HepG2 (cell line): ENCODE measurements at regions not wholly inside any gene's neighbourhood (a gene's known extent, or its start where the extent isn't known, plus 50 kb on each side); places are given as distances from the start of the nearest gene placed in this dataset.

Source experiments
- ATAC-seq: fragments of 200-7000 bp; cut with Tn5 transposase; 3 replicates; pipeline ENCODE4 v1.9.1; 2020; ENCODE audit warnings: mild to moderate bottlenecking, moderate library complexity
- BruUV-seq: library from RNA; stranded (reverse); fragments of 400-500 nt; replicated peaks from 2 replicates; lab custom pipeline; 2021; lab: Mats Ljungman, UMichigan
- CTCF ChIA-PET: fragments of 300-600 bp; formaldehyde crosslinking; extraction: SDS; loops from one replicate; lab custom pipeline; 2021; ENCODE audit warnings: low total read pairs, inconsistent platforms, low intra/inter-chr PET ratio; lab: Yijun Ruan, JAX
- POLR2A ChIA-PET: fragments of 350-600 bp; sonication (Branson Sonifier 250); formaldehyde crosslinking; loops from one replicate; lab custom pipeline; 2020; ENCODE audit warnings: antibody characterized with exemption, inconsistent platforms; lab: Yijun Ruan, JAX
- DNase-seq: peaks from one replicate; pipeline ENCODE4 v3.0.0-alpha.2; 2015; ENCODE audit warnings: low spot score
- FAIRE-seq: peaks from 3 replicates; lab custom pipeline; 2011; peaks lifted over from hg19 to GRCh38; lab: Jason Lieb, UNC
- H2AFZ ChIP-seq: one replicate; pipeline ENCODE4 v1.6.1; 2011; ENCODE audit warnings: low read length, inconsistent platforms
- H3K27ac ChIP-seq: fragments of 300-600 bp; 3 replicates; pipeline ENCODE4 v1.8.0; 2011; ENCODE audit warnings: mixed run types, mild to moderate bottlenecking, mixed read lengths, low read length, inconsistent platforms; ENCODE audit not compliant: insufficient read depth; ENCODE audit errors: extremely low read length
- H3K27me3 ChIP-seq, 2 experiments: fragments of 200-600 bp in 1 of 2; 2 replicates in 1 of 2; 3 replicates in 1 of 2; pipeline versions ENCODE4 v1.6.0 to v1.8.0; 2011; ENCODE audit warnings: low read length in 2 of 2, mild to moderate bottlenecking in 2 of 2, moderate library complexity in 2 of 2, inconsistent platforms in 1 of 2; ENCODE audit not compliant: insufficient read depth in 2 of 2, control insufficient read depth in 1 of 2
- H3K36me3 ChIP-seq, 2 experiments: fragments of 200-600 bp in 1 of 2; replicated peaks in 1 of 2; 2 replicates in 1 of 2; 3 replicates in 1 of 2; pipeline versions ENCODE4 v1.5.1 to v1.8.0; 2011; ENCODE audit warnings: low read length in 2 of 2, inconsistent platforms in 1 of 2; ENCODE audit not compliant: insufficient read depth in 2 of 2, control insufficient read depth in 1 of 2
- H3K4me1 ChIP-seq: 2 replicates; pipeline ENCODE4 v1.5.1; 2012; ENCODE audit warnings: low read length, inconsistent platforms; ENCODE audit not compliant: insufficient read depth
- H3K4me2 ChIP-seq: 2 replicates; pipeline ENCODE4 v1.6.0; 2011; ENCODE audit warnings: low read depth, low read length, inconsistent platforms
- H3K4me3 ChIP-seq, 3 experiments: fragments of 200-600 bp in 1 of 3; sonication (generic), shearing (Covaris generic) in 1 of 3; replicated peaks in 1 of 3; 2 replicates each; pipeline ENCODE4 v1.5.1; 2011 to 2016; ENCODE audit warnings: low read length in 3 of 3, inconsistent platforms in 2 of 3, low read depth in 2 of 3, mild to moderate bottlenecking in 2 of 3, control low read depth in 1 of 3, mixed read lengths in 1 of 3; ENCODE audit not compliant: insufficient read depth in 1 of 3
- H3K79me2 ChIP-seq: one replicate; pipeline ENCODE4 v1.6.1; 2011; ENCODE audit warnings: low read length, inconsistent platforms; ENCODE audit not compliant: insufficient read depth
- H3K9ac ChIP-seq: 2 replicates; pipeline ENCODE4 v1.6.0; 2011; ENCODE audit warnings: mild to moderate bottlenecking, low read depth, low read length, inconsistent platforms; ENCODE audit not compliant: insufficient read depth
- H3K9me3 ChIP-seq: 2 replicates; pipeline ENCODE4 v1.5.1; 2012; ENCODE audit warnings: mild to moderate bottlenecking, low read length
- H4K20me1 ChIP-seq: 2 replicates; pipeline ENCODE4 v1.6.0; 2011; ENCODE audit warnings: inconsistent platforms, mild to moderate bottlenecking, low read length, moderate library complexity; ENCODE audit not compliant: insufficient read depth
- GTF3A ChIP-seq: sonication (generic); formaldehyde crosslinking; conservative IDR thresholded peaks from 2 replicates; pipeline ENCODE4 v1.4.0; 2020; ENCODE audit warnings: mild to moderate bottlenecking, missing genetic modification reagents
- RBFOX2 ChIP-seq: fragments of 200-400 bp; formaldehyde crosslinking; IDR thresholded peaks from 2 replicates; pipeline ENCODE4 v1.6.1; 2017; ENCODE audit warnings: low read depth, mild to moderate bottlenecking, low read length
- STAT5B ChIP-seq: sonication (generic); formaldehyde crosslinking; IDR thresholded peaks from 2 replicates; pipeline ENCODE4 v1.4.0; 2020; ENCODE audit warnings: missing genetic modification reagents
- TBX3 ChIP-seq: fragments of 450-650 bp; IDR thresholded peaks from 2 replicates; pipeline ENCODE4 v1.6.1; 2017; ENCODE audit warnings: antibody characterized with exemption, mild to moderate bottlenecking, inconsistent platforms, borderline replicate concordance
- TOE1 ChIP-seq: sonication (generic); formaldehyde crosslinking; IDR thresholded peaks from 2 replicates; pipeline ENCODE4 v1.4.0; 2020; ENCODE audit warnings: mild to moderate bottlenecking, missing genetic modification reagents
- ZBTB8A ChIP-seq: sonication (generic); formaldehyde crosslinking; IDR thresholded peaks from 2 replicates; pipeline ENCODE4 v1.4.0; 2020; ENCODE audit warnings: mild to moderate bottlenecking, low read depth, missing genetic modification reagents, borderline replicate concordance
- ZFP1 ChIP-seq: IDR thresholded peaks from 2 replicates; pipeline ENCODE4 v1.6.1; 2016
- ZNF10 ChIP-seq: sonication (generic); formaldehyde crosslinking; IDR thresholded peaks from 2 replicates; pipeline ENCODE4 v1.4.0; 2020; ENCODE audit warnings: mild to moderate bottlenecking, low read depth, missing genetic modification reagents, borderline replicate concordance
- ZNF264 ChIP-seq: sonication (generic); formaldehyde crosslinking; IDR thresholded peaks from 2 replicates; pipeline ENCODE4 v1.4.0; 2020; ENCODE audit warnings: missing genetic modification reagents
- ZNF282 ChIP-seq: fragments of 450-650 bp; IDR thresholded peaks from 2 replicates; pipeline ENCODE4 v1.6.1; 2018; ENCODE audit not compliant: partially characterized antibody
- ZNF775 ChIP-seq: sonication (generic); formaldehyde crosslinking; IDR thresholded peaks from 2 replicates; pipeline ENCODE4 v1.4.0; 2020; ENCODE audit warnings: missing genetic modification reagents, mild to moderate bottlenecking, moderate library complexity, borderline replicate concordance
- ZNF788 ChIP-seq: sonication (generic); formaldehyde crosslinking; IDR thresholded peaks from 2 replicates; pipeline ENCODE4 v1.5.0; 2020; ENCODE audit warnings: mild to moderate bottlenecking, missing genetic modification reagents, borderline replicate concordance
- ZSCAN20 ChIP-seq: sonication (generic); formaldehyde crosslinking; IDR thresholded peaks from 2 replicates; pipeline ENCODE4 v1.4.0; 2020; ENCODE audit warnings: missing genetic modification reagents, mild to moderate bottlenecking, borderline replicate concordance
- WGBS: methylation state at CpG from one replicate; pipeline ENCODE4 v1.1.6; 2017; ENCODE audit warnings: low lambda C conversion rate; 5-methylcytosine and 5-hydroxymethylcytosine counted together
- in situ Hi-C: cut with HindIII; loops from 2 replicates; pipeline ENCODE4 v1.10.0; 2017; ENCODE audit warnings: low pct_unique_long_range_greater_than_20kb; ENCODE audit not compliant: extremely low pct_ligation_motif_present
- intact Hi-C: fragments of 100-400 bp; cut with micrococcal nuclease; formaldehyde crosslinking; loops from one replicate; pipeline ENCODE4 v1.10.0; 2022; ENCODE audit not compliant: unreplicated experiment
- TF ChIP-seq, protein P1 (sequence below): sonication (generic); formaldehyde crosslinking; IDR thresholded peaks from 2 replicates; pipeline ENCODE4 v1.8.0; 2022; ENCODE audit warnings: missing genetic modification reagents, mild to moderate bottlenecking, inconsistent platforms, borderline replicate concordance
- TF ChIP-seq, protein P2 (sequence below): sonication (generic); formaldehyde crosslinking; IDR thresholded peaks from 2 replicates; pipeline ENCODE4 v1.8.0; 2022; ENCODE audit warnings: mild to moderate bottlenecking, missing genetic modification reagents, moderate library complexity
- TF ChIP-seq, protein P3 (sequence below): sonication (generic); formaldehyde crosslinking; IDR thresholded peaks from 2 replicates; pipeline ENCODE4 v1.9.0; 2021; ENCODE audit warnings: missing genetic modification reagents, borderline replicate concordance
- TF ChIP-seq, protein P4 (sequence below): sonication (generic); formaldehyde crosslinking; IDR thresholded peaks from 2 replicates; pipeline ENCODE4 v1.4.0; 2020; ENCODE audit warnings: missing genetic modification reagents

DNA sequence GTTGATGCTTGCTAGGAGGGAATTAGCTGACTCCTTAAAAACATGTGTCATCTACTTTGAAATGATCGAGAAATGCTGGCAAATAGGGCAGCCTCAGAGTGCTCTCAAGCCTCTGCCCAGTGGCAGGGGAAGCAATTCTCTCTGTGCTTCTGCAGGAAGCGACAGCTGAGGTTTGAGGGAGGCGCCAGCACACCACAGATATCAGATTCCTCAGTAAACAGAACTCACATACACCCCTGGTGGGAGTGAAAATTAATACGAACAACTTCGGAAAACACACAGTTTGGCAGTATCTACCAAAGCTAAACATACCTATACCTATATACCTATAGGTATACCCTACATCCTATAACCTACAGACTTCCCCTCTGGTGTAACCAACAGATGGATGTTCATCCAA lies 61.3 kb downstream of the NSMCE3 start:
- H3K9ac ChIP-seq: no peak overlapping the region
- H3K9me3 ChIP-seq: no peaks in the 10 kb centered on the region
- no peak overlapping the region for H2AFZ ChIP-seq
- H3K79me2 ChIP-seq: no peaks in the 10 kb centered on the region
- intact Hi-C loops (no loop called here), in situ Hi-C loops (no loop called here)
- DNase-seq: no peak
- TF ChIP-seq TBX3 (no peak), GTF3A (no peak), ZNF788 (CRISPR knock-in tag) (no peak), ZNF264 (no peak), STAT5B (CRISPR knock-in tag) (no peak), ZNF10 (CRISPR knock-in tag) (no peak), RBFOX2 (no peak), ZSCAN20 (CRISPR knock-in tag) (no peak), ZNF775 (CRISPR knock-in tag) (no peak), ZBTB8A (CRISPR knock-in tag) (no peak), ZFP1 (CRISPR knock-in tag) (no peak), ZNF282 (no peak), TOE1 (CRISPR knock-in tag) (no peak)
- TF ChIP-seq, protein P1, sequence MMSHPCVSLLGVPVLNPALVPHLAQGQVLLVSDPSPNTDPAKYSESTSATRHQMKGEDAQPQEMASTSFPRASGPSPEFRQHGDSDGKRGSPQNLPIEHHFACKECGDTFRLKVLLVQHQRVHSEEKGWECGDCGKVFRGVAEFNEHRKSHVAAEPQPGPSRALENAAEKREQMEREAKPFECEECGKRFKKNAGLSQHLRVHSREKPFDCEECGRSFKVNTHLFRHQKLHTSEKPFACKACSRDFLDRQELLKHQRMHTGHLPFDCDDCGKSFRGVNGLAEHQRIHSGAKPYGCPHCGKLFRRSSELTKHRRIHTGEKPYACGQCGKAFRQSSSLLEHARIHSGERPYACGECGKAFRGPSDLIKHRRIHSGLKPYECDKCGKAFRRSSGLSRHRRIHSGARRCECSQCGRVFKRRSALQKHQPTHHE (CRISPR knock-in tag): no peak
- TF ChIP-seq, protein P2, sequence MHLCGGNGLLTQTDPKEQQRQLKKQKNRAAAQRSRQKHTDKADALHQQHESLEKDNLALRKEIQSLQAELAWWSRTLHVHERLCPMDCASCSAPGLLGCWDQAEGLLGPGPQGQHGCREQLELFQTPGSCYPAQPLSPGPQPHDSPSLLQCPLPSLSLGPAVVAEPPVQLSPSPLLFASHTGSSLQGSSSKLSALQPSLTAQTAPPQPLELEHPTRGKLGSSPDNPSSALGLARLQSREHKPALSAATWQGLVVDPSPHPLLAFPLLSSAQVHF: no peak
- TF ChIP-seq, protein P3, sequence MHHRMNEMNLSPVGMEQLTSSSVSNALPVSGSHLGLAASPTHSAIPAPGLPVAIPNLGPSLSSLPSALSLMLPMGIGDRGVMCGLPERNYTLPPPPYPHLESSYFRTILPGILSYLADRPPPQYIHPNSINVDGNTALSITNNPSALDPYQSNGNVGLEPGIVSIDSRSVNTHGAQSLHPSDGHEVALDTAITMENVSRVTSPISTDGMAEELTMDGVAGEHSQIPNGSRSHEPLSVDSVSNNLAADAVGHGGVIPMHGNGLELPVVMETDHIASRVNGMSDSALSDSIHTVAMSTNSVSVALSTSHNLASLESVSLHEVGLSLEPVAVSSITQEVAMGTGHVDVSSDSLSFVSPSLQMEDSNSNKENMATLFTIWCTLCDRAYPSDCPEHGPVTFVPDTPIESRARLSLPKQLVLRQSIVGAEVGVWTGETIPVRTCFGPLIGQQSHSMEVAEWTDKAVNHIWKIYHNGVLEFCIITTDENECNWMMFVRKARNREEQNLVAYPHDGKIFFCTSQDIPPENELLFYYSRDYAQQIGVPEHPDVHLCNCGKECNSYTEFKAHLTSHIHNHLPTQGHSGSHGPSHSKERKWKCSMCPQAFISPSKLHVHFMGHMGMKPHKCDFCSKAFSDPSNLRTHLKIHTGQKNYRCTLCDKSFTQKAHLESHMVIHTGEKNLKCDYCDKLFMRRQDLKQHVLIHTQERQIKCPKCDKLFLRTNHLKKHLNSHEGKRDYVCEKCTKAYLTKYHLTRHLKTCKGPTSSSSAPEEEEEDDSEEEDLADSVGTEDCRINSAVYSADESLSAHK: no peak
- TF ChIP-seq, protein P4, sequence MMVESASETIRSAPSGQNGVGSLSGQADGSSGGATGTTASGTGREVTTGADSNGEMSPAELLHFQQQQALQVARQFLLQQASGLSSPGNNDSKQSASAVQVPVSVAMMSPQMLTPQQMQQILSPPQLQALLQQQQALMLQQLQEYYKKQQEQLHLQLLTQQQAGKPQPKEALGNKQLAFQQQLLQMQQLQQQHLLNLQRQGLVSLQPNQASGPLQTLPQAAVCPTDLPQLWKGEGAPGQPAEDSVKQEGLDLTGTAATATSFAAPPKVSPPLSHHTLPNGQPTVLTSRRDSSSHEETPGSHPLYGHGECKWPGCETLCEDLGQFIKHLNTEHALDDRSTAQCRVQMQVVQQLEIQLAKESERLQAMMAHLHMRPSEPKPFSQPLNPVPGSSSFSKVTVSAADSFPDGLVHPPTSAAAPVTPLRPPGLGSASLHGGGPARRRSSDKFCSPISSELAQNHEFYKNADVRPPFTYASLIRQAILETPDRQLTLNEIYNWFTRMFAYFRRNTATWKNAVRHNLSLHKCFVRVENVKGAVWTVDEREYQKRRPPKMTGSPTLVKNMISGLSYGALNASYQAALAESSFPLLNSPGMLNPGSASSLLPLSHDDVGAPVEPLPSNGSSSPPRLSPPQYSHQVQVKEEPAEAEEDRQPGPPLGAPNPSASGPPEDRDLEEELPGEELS (CRISPR knock-in tag): no peak
- ChIA-PET CTCF (no interaction called here), POLR2A (no interaction called here)
- no peaks in the 10 kb centered on the region for H4K20me1 ChIP-seq
- FAIRE-seq: no peak
- 13% methylated on average over 5 of the region's 5 CpGs for WGBS
- no peak overlapping the region for H3K4me2 ChIP-seq
- no peak for ATAC-seq
- no peaks in the 10 kb centered on the region for H3K4me1 ChIP-seq
- H3K27ac ChIP-seq: no peak overlapping the region
- BruUV-seq: no TSS peak
- no peaks in the 10 kb centered on the region for H3K36me3 ChIP-seq
- H3K27me3 ChIP-seq: no peaks in the 10 kb centered on the region; a peak in 1 of 5 replicates
- H3K4me3 ChIP-seq: no peak overlapping the region
